GM12891 (cell line): ENCODE measurements at regions not wholly inside any gene's neighbourhood (a gene's known extent, or its start where the extent isn't known, plus 50 kb on each side); places are given as distances from the start of the nearest gene placed in this dataset.

Experiments used
- POLR2A ChIP-seq: IDR thresholded peaks from 2 replicates; pipeline ENCODE4 v1.6.1; 2011; ENCODE audit warnings: low read depth, low read length, control low read depth
- POLR2AphosphoS5 ChIP-seq: IDR thresholded peaks from 2 replicates; pipeline ENCODE4 v1.6.1; 2011; ENCODE audit warnings: low read depth, low read length, control low read depth

DNA sequence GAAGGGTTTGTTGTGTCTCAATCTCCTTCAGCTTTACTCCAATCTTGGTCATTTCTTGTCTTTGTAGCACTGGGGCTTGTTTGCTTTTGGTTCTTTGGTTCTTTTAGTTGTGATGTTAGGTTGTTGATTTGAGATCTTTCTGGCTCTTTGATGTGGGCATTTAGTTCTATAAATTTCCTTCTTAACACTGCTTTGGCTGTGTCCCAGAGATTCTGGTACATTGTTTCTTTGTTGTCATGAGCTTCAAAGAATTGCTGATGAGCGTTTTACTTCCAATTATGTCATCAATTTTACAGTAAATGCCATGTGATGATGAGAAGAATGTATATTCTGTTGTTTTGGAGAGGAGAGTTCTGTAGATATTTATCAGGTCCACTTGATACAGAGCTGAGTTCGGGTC lies 353.3 kb downstream of the MAN2A1 start:
- TF ChIP-seq POLR2AphosphoS5 = no peak
- no peak for TF ChIP-seq POLR2A
